Common myeloid progenitor, CD34-positive (primary cell): ENCODE measurements at regions not wholly inside any gene's neighbourhood (a gene's known extent, or its start where the extent isn't known, plus 50 kb on each side); places are given as distances from the start of the nearest gene placed in this dataset.

Experiments used
- CTCF ChIA-PET: fragments of 350-600 bp; sonication (Branson Sonifier 250); formaldehyde crosslinking; loops from one replicate; lab custom pipeline; 2021; ENCODE audit warnings: antibody characterized with exemption; lab: Charles Lee
- POLR2A ChIA-PET: fragments of 350-600 bp; sonication (Branson Sonifier 250); formaldehyde crosslinking; loops from one replicate; lab custom pipeline; 2021; ENCODE audit warnings: antibody characterized with exemption; lab: Charles Lee
- DNase-seq, 3 donors: peaks; one replicate each; pipeline versions ENCODE4 v3.0.0 to v3.0.0-alpha.2; 2013
- H3K27ac ChIP-seq, 2 experiments: 1 replicate in 1 of 2; 2 replicates in 1 of 2; pipeline ENCODE4 v1.7.0; 2013; ENCODE audit warnings: inconsistent platforms in 2 of 2, low read length in 2 of 2, mild to moderate bottlenecking in 2 of 2, low read depth in 1 of 2, moderate library complexity in 1 of 2; ENCODE audit not compliant: severe bottlenecking in 2 of 2, insufficient read depth in 1 of 2, poor library complexity in 1 of 2
- H3K27me3 ChIP-seq, 5 experiments: replicated peaks in 2 of 5; 1 replicate in 3 of 5; 2 replicates in 2 of 5; pipeline versions ENCODE4 v1.6.1 to v1.7.0; 2013; ENCODE audit warnings: low read length in 4 of 5, mild to moderate bottlenecking in 2 of 5, moderate library complexity in 2 of 5, inconsistent platforms in 1 of 5; ENCODE audit not compliant: insufficient read depth in 5 of 5, control insufficient read depth in 4 of 5
- H3K36me3 ChIP-seq, 4 experiments: 1 replicate in 2 of 4; 2 replicates in 2 of 4; pipeline versions ENCODE4 v1.6.1 to v1.7.0; 2013; ENCODE audit warnings: low read length in 3 of 4, control low read depth in 1 of 4, mild to moderate bottlenecking in 1 of 4; ENCODE audit not compliant: control insufficient read depth in 4 of 4, insufficient read depth in 4 of 4
- H3K4me1 ChIP-seq, 4 experiments: 1 replicate in 3 of 4; 2 replicates in 1 of 4; pipeline versions ENCODE4 v1.6.1 to v1.7.1; 2013; ENCODE audit warnings: low read length in 3 of 4, mild to moderate bottlenecking in 3 of 4, control low read depth in 1 of 4, inconsistent platforms in 1 of 4, moderate library complexity in 1 of 4; ENCODE audit not compliant: control insufficient read depth in 4 of 4, insufficient read depth in 4 of 4; ENCODE audit errors: control extremely low read depth in 1 of 4
- H3K4me3 ChIP-seq, 7 experiments: 1 replicate in 4 of 7; 2 replicates in 3 of 7; pipeline versions ENCODE4 v1.5.1 to v1.7.0; 2013; ENCODE audit warnings: mild to moderate bottlenecking in 7 of 7, low read length in 6 of 7, moderate library complexity in 6 of 7, inconsistent platforms in 2 of 7, low read depth in 2 of 7, control low read depth in 1 of 7; ENCODE audit not compliant: insufficient read depth in 4 of 7, control insufficient read depth in 1 of 7; ENCODE audit errors: extremely low read depth in 1 of 7
- H3K9me3 ChIP-seq, 5 experiments: 1 replicate in 4 of 5; 2 replicates in 1 of 5; pipeline versions ENCODE4 v1.6.1 to v1.7.1; 2013; ENCODE audit warnings: low read length in 4 of 5, mild to moderate bottlenecking in 2 of 5, inconsistent platforms in 1 of 5, low read depth in 1 of 5, moderate library complexity in 1 of 5; ENCODE audit not compliant: control insufficient read depth in 4 of 5, insufficient read depth in 2 of 5; ENCODE audit errors: control extremely low read depth in 1 of 5
- WGBS: methylation state at CpG from one replicate; pipeline ENCODE4 v1.1.5; 2013; ENCODE audit not compliant: insufficient coverage; 5-methylcytosine and 5-hydroxymethylcytosine counted together

DNA sequence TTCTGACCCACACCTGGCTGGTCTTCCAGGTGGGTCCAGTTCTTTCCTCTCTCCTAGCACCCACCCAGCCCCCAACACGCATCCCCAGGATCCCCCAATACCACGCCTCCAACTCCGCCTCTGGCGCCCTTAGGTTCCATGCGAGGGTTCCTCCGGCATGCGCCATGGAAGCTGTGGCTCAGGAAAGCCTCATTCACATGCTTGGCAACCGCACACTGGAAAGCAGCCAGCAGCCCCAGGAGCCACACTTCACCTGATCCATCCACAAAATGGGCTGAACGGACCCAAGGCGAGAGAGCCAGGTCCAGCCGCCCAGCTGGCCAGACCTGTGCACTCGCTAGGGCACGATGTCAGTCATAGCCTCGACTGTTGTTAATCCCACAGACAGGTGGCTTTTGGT lies 161.2 kb downstream of the PSMG1 start:
- Histone ChIP-seq H3K9me3 (peaks cover 0 to 12% (median 4%) of the 10 kb centered on the region in 5 experiments), H3K27ac (no peak overlapping the region), H3K36me3 (no peaks in the 10 kb centered on the region), H3K4me3 (no peak overlapping the region), H3K4me1 (peaks cover 6 to 56% (median 35%) of the 10 kb centered on the region in 4 experiments), H3K27me3 (no peaks in the 10 kb centered on the region)
- WGBS, result 91% methylated on average over 13 of the region's 14 CpGs
- DNase-seq, result no peak
- CTCF ChIA-PET, result interaction anchor here (1.0 to 1.9 kb wide), 5 partner anchors 11 to 190 kb away, joined by 4 to 6 read pairs (median 4); no protein-coding TSS in a partner anchor
- POLR2A ChIA-PET, result interaction anchor here (0.6 to 1.4 kb wide), 2 partner anchors 17 to 18 kb away, joined by 3 read pairs; no protein-coding TSS in a partner anchor

DNA sequence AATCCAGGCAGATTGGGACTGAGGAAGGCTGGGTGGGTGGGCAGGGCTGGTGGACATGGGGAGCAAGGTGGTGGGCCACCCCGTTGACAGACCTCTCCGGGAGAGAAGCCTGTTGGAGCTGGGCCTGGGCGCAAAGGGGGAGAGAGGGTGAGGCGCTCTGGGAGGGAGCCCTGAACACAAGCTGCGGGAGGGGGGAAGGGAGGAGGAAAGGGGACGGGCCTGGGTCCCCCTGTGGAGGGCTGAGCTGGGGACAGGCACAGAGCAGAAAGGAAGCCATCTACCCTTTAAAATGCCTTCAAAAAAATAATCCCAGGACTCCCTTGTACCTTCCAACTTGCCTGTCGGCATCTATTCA lies 161.8 kb downstream of the PSMG1 start:
- Histone ChIP-seq H3K4me3 (no peak overlapping the region), H3K27ac (no peak overlapping the region), H3K27me3 (no peaks in the 10 kb centered on the region), H3K9me3 (peaks cover 0 to 12% (median 4%) of the 10 kb centered on the region in 5 experiments), H3K36me3 (no peaks in the 10 kb centered on the region), H3K4me1 (peaks cover 6 to 62% (median 40%) of the 10 kb centered on the region in 4 experiments)
- no peak for DNase-seq
- POLR2A ChIA-PET, result interaction anchor here (1.1 kb wide), 1 partner anchor 36 kb away, joined by 3 read pairs; no protein-coding TSS in a partner anchor
- WGBS, result 91% methylated on average over 6 of the region's 7 CpGs
- CTCF ChIA-PET, result interaction anchor here (1.1 to 1.7 kb wide), 2 partner anchors 189 to 214 kb away, joined by 3 to 4 read pairs; no protein-coding TSS in a partner anchor

GRCh38 chr21:39020751-39021477 lies 162.3 kb downstream of the PSMG1 start:
- Histone ChIP-seq H3K27ac (no peak overlapping the region), H3K27me3 (no peaks in the 10 kb centered on the region), H3K4me3 (no peak overlapping the region), H3K4me1 (peaks cover 9 to 67% (median 44%) of the 10 kb centered on the region in 4 experiments), H3K9me3 (peaks cover 0 to 12% (median 4%) of the 10 kb centered on the region in 5 experiments), H3K36me3 (no peaks in the 10 kb centered on the region)
- ChIA-PET CTCF (interaction anchor here (1.1 kb wide), 1 partner anchor 213 kb away, joined by 3 read pairs; no protein-coding TSS in a partner anchor), POLR2A (interaction anchor here (1.1 kb wide), 1 partner anchor 35 kb away, joined by 3 read pairs; no protein-coding TSS in a partner anchor)
- WGBS, result 55% methylated on average over 15 of the region's 17 CpGs
- DNase-seq, result peak in 2 of 3 donors; percentile 78 to 85

DNA sequence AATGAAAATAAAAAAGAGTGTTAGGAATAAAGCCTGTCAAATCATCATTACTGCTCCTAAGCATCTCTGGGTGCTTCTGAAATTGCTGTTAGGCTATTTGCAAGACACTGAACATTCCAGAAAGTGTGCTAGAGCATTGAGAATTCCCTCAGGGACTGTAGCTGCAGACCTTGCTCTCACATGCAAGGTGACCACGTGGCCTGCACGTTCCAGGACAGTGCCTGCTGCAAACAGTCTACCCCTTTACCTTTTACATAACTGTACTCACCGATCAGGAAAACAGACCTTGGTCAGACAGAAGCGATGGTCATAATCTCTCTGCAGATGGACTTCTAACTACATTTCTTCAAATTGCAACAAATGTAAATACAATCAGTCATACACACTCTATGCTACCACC lies 164.5 kb downstream of the PSMG1 start:
- 88% methylated on average over 4 of the region's 4 CpGs for WGBS
- POLR2A ChIA-PET, result interaction anchor here (2.0 kb wide), 1 partner anchor 34 kb away, joined by 5 read pairs; no protein-coding TSS in a partner anchor
- no peak overlapping the region for H3K27ac ChIP-seq
- DNase-seq, result no peak
- H3K4me3 ChIP-seq, result no peak overlapping the region
- no peaks in the 10 kb centered on the region for H3K27me3 ChIP-seq
- H3K36me3 ChIP-seq, result no peaks in the 10 kb centered on the region
- no peaks in the 10 kb centered on the region for H3K9me3 ChIP-seq
- peaks cover 11 to 84% (median 56%) of the 10 kb centered on the region in 4 experiments for H3K4me1 ChIP-seq
- CTCF ChIA-PET, result interaction anchor here (1.1 to 1.2 kb wide), 2 partner anchors 8 to 34 kb away, joined by 3 read pairs; no protein-coding TSS in a partner anchor

DNA sequence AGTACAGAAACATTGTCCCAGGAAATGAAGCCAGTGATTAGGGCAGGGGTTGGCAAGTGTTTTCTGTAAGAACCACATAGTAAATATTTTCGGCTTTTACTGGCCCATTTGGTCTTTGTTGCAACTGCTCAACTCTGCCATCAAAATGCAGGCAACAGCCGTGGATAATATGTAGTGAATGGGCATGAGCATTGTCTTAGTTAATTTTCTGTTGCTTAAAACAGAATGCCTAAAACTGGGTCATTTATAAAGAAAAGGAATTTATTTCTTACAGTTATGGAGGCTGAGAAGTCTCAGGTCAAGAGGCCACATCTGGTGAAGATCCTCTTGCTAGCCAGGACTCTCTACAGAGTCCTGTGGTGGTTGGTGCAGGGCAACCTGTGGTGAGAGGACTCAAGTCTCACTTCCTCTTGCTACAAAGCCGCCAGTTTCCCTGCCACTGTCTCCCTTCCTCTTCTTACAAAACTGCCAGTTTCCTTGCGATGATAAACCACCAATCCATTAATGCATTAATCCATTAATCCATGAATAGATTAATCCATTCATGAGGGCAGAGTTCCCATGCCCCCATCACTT lies 166.4 kb downstream of the PSMG1 start:
- CTCF ChIA-PET, result interaction anchor here (1.0 to 2.6 kb wide), 3 partner anchors 10 to 256 kb away, joined by 3 to 7 read pairs (median 3); no protein-coding TSS in a partner anchor
- H3K27me3 ChIP-seq, result no peaks in the 10 kb centered on the region
- peak; percentile 59 to 93 (median 88) for DNase-seq

GRCh38 chr21:39014747-39015146 lies 168.5 kb downstream of the PSMG1 start:
- H3K4me3 ChIP-seq, result no peak overlapping the region
- H3K36me3 ChIP-seq, result no peaks in the 10 kb centered on the region
- CTCF ChIA-PET, result interaction anchor here (0.9 to 2.6 kb wide), 4 partner anchors 8 to 30 kb away, joined by 3 to 7 read pairs (median 4); no protein-coding TSS in a partner anchor
- DNase-seq, result peak in 2 of 3 donors; percentile 65 to 71
- H3K27me3 ChIP-seq, result no peaks in the 10 kb centered on the region
- POLR2A ChIA-PET, result no interaction called here
- no peak overlapping the region for H3K27ac ChIP-seq
- H3K4me1 ChIP-seq, result peaks cover 14 to 72% (median 47%) of the 10 kb centered on the region in 4 experiments
- H3K9me3 ChIP-seq, result peaks cover 0 to 8% (median 0%) of the 10 kb centered on the region in 5 experiments
- WGBS, result 61% methylated on average over 9 of the region's 9 CpGs

More for the DNA sequence above, 166.4 kb downstream of the PSMG1 start:
- POLR2A ChIA-PET, result interaction anchor here (2.0 kb wide), 1 partner anchor 32 kb away, joined by 5 read pairs; no protein-coding TSS in a partner anchor
- Histone ChIP-seq H3K36me3 (no peaks in the 10 kb centered on the region), H3K4me3 (peak overlapping the region in 1 of 7 experiments; percentile 8), H3K9me3 (peaks cover 0 to 8% (median 0%) of the 10 kb centered on the region in 5 experiments), H3K4me1 (peaks cover 11 to 73% (median 50%) of the 10 kb centered on the region in 4 experiments), H3K27ac (no peak overlapping the region)
- WGBS, result 28% methylated on average over 2 of the region's 4 CpGs
